Lower leg skin (tissue), 4 donors: ENCODE measurements at regions not wholly inside any gene's neighbourhood (a gene's known extent, or its start where the extent isn't known, plus 50 kb on each side); places are given as distances from the start of the nearest gene placed in this dataset.

Source experiments
- DNase-seq, 2 donors: peaks; one replicate each; pipeline ENCODE4 v3.0.0-alpha.2; 2019; ENCODE audit warnings: low spot score in 2 of 2
- H3K4me3 ChIP-seq: fragments of 200-600 bp; sonication (generic); 2 replicates; pipeline ENCODE4 v1.5.1; 2017; ENCODE audit warnings: mild to moderate bottlenecking, low read depth; ENCODE audit not compliant: poor library complexity, severe bottlenecking
- POLR2A ChIP-seq, 2 donors: fragments of 450-650 bp; IDR thresholded peaks; one replicate each; pipeline ENCODE4 v1.6.1; 2016 to 2017; ENCODE audit warnings: antibody characterized with exemption in 2 of 2, mild to moderate bottlenecking in 1 of 2, moderate library complexity in 1 of 2
- WGBS, 2 donors: methylation state at CpG; one replicate each; pipeline ENCODE4 v1.1.5; 2018; 5-methylcytosine and 5-hydroxymethylcytosine counted together
- intact Hi-C: fragments of 100-400 bp; cut with DNase I; formaldehyde crosslinking; loops from one replicate; pipeline ENCODE4 v1.15.0; 2023; ENCODE audit warnings: low total_unique reads
- TF ChIP-seq, protein P1 (sequence below), 3 donors: fragments of 450-650 bp; IDR thresholded peaks; one replicate each; pipeline ENCODE4 v1.5.1; 2016; ENCODE audit warnings: antibody characterized with exemption in 3 of 3, mild to moderate bottlenecking in 3 of 3, moderate library complexity in 2 of 3

- TF ChIP-seq, protein P1, sequence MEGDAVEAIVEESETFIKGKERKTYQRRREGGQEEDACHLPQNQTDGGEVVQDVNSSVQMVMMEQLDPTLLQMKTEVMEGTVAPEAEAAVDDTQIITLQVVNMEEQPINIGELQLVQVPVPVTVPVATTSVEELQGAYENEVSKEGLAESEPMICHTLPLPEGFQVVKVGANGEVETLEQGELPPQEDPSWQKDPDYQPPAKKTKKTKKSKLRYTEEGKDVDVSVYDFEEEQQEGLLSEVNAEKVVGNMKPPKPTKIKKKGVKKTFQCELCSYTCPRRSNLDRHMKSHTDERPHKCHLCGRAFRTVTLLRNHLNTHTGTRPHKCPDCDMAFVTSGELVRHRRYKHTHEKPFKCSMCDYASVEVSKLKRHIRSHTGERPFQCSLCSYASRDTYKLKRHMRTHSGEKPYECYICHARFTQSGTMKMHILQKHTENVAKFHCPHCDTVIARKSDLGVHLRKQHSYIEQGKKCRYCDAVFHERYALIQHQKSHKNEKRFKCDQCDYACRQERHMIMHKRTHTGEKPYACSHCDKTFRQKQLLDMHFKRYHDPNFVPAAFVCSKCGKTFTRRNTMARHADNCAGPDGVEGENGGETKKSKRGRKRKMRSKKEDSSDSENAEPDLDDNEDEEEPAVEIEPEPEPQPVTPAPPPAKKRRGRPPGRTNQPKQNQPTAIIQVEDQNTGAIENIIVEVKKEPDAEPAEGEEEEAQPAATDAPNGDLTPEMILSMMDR (IDR thresholded peaks at IDR 0.05): no peak
- TF ChIP-seq POLR2A (IDR thresholded peaks at IDR 0.05): no peak
- DNase-seq: no peak
- intact Hi-C loops: no loop called here
- no peak overlapping the region for H3K4me3 ChIP-seq
- WGBS, 2 donors: 52 to 68% methylated on average over 1 of the region's 1 CpG
Measured at GRCh38 chr7:10106609-10107008, 867.1 kb upstream of the PHF14 start.

- DNase-seq: no peak
- H3K4me3 ChIP-seq: no peak overlapping the region
- intact Hi-C loops: no loop called here
- no peak for TF ChIP-seq POLR2A (IDR thresholded peaks at IDR 0.05)
- TF ChIP-seq, protein P1 (IDR thresholded peaks at IDR 0.05): no peak
- 95 to 96% methylated on average over 6 of the region's 6 CpGs for WGBS, 2 donors
Measured at GRCh38 chr7:10116511-10116910, 857.2 kb upstream of the PHF14 start.

GRCh38 chr7:10117815-10118214 lies 855.9 kb upstream of the PHF14 start:
- H3K4me3 ChIP-seq: no peak overlapping the region
- WGBS, 2 donors: 92 to 95% methylated on average over 1 of the region's 1 CpG
- no peak for DNase-seq
- TF ChIP-seq POLR2A (IDR thresholded peaks at IDR 0.05): no peak
- TF ChIP-seq, protein P1 (IDR thresholded peaks at IDR 0.05): no peak
- intact Hi-C loops: no loop called here

- intact Hi-C loops: no loop called here
- WGBS, 2 donors: 86% methylated on average over 2 of the region's 2 CpGs
- H3K4me3 ChIP-seq: no peak overlapping the region
- DNase-seq: no peak
- TF ChIP-seq, protein P1 (IDR thresholded peaks at IDR 0.05): no peak
- no peak for TF ChIP-seq POLR2A (IDR thresholded peaks at IDR 0.05)
Measured at GRCh38 chr7:10120936-10121335, 852.7 kb upstream of the PHF14 start.

GRCh38 chr7:10121631-10122030 lies 852.0 kb upstream of the PHF14 start:
- H3K4me3 ChIP-seq: no peak overlapping the region
- TF ChIP-seq POLR2A (IDR thresholded peaks at IDR 0.05): no peak
- TF ChIP-seq, protein P1 (IDR thresholded peaks at IDR 0.05): no peak
- DNase-seq: no peak
- intact Hi-C loops: no loop called here
- WGBS, 2 donors: 31 to 38% methylated on average over 2 of the region's 2 CpGs

- H3K4me3 ChIP-seq: no peak overlapping the region
- 15 to 19% methylated on average over 4 of the region's 4 CpGs for WGBS, 2 donors
- TF ChIP-seq, protein P1 (IDR thresholded peaks at IDR 0.05): no peak
- DNase-seq: no peak
- intact Hi-C loops: no loop called here
Measured at GRCh38 chr7:10122551-10123100, 851.0 kb upstream of the PHF14 start.
